PC-3 (cell line): ENCODE measurements at regions not wholly inside any gene's neighbourhood (a gene's known extent, or its start where the extent isn't known, plus 50 kb on each side); places are given as distances from the start of the nearest gene placed in this dataset.

ENCODE experiments used
- CTCF ChIP-seq: fragments of 300-600 bp; sonication (generic); conservative IDR thresholded peaks from 2 replicates; pipeline ENCODE4 v1.5.1; 2017; ENCODE audit warnings: antibody characterized with exemption, low read depth, mild to moderate bottlenecking, low read length
- EZH2phosphoT487 ChIP-seq: fragments of 300-600 bp; sonication (generic); IDR thresholded peaks from 2 replicates; pipeline ENCODE4 v1.6.1; 2018; ENCODE audit warnings: mild to moderate bottlenecking, antibody characterized with exemption, low read length, borderline replicate concordance

- TF ChIP-seq CTCF = no peak
- no peak for TF ChIP-seq EZH2phosphoT487
Measured at GRCh38 chr13:76790980-76791819, 95.0 kb downstream of the KCTD12 start.
